GM23338 (cell line): ENCODE measurements at regions not wholly inside any gene's neighbourhood (a gene's known extent, or its start where the extent isn't known, plus 50 kb on each side); places are given as distances from the start of the nearest gene placed in this dataset.

ENCODE experiments used
- ATAC-seq: fragments of 200-7000 bp; cut with Tn5 transposase; 3 replicates; pipeline ENCODE4 v1.9.1; 2020
- DNase-seq: peaks from one replicate; pipeline ENCODE4 v3.0.0-alpha.2; 2015; ENCODE audit warnings: low spot score
- H2AFZ ChIP-seq: fragments of 200-600 bp; sonication (generic); 2 replicates; pipeline ENCODE4 v1.8.0; 2016; ENCODE audit warnings: antibody characterized with exemption, mild to moderate bottlenecking, moderate library complexity
- H3F3A ChIP-seq: fragments of 200-600 bp; sonication (generic); replicated peaks from 2 replicates; pipeline ENCODE4 v1.8.0; 2017; ENCODE audit warnings: antibody characterized with exemption, mixed run types, low read depth
- H3K27ac ChIP-seq: fragments of 200-600 bp; sonication (generic); 2 replicates; pipeline ENCODE4 v1.6.1; 2016; ENCODE audit warnings: low read depth
- H3K27me3 ChIP-seq: fragments of 200-600 bp; sonication (generic); 2 replicates; pipeline ENCODE4 v1.8.0; 2016; ENCODE audit warnings: mild to moderate bottlenecking, mixed run types, moderate library complexity; ENCODE audit not compliant: insufficient read depth
- H3K36me3 ChIP-seq: fragments of 200-600 bp; sonication (generic); 2 replicates; pipeline ENCODE4 v1.8.0; 2016; ENCODE audit warnings: mild to moderate bottlenecking; ENCODE audit not compliant: insufficient read depth
- H3K4me1 ChIP-seq: fragments of 200-600 bp; sonication (generic); 2 replicates; pipeline ENCODE4 v1.8.0; 2016; ENCODE audit warnings: mild to moderate bottlenecking, moderate library complexity; ENCODE audit not compliant: insufficient read depth
- H3K4me2 ChIP-seq: fragments of 200-600 bp; sonication (generic); 2 replicates; pipeline ENCODE4 v1.7.1; 2017; ENCODE audit warnings: mixed run types
- H3K4me3 ChIP-seq: fragments of 200-600 bp; sonication (generic); 2 replicates; pipeline ENCODE4 v1.6.1; 2016; ENCODE audit warnings: mixed run types
- H3K79me2 ChIP-seq: fragments of 200-600 bp; sonication (generic); replicated peaks from 2 replicates; pipeline ENCODE4 v1.8.0; 2017; ENCODE audit warnings: mild to moderate bottlenecking; ENCODE audit not compliant: insufficient read depth
- H3K9me2 ChIP-seq: fragments of 200-600 bp; sonication (generic); 2 replicates; pipeline ENCODE4 v1.8.0; 2017; ENCODE audit not compliant: insufficient read depth
- H4K20me1 ChIP-seq: fragments of 200-600 bp; sonication (generic); replicated peaks from 2 replicates; pipeline ENCODE4 v1.8.0; 2017; ENCODE audit warnings: mild to moderate bottlenecking; ENCODE audit not compliant: insufficient read depth
- H3K27ac Mint-ChIP-seq: 2 replicates; pipeline ENCODE4 v1.8.0; 2020; ENCODE audit warnings: inconsistent platforms, mild to moderate bottlenecking, moderate library complexity, mixed read lengths
- H3K27me3 Mint-ChIP-seq: 3 replicates; pipeline ENCODE4 v1.8.0; 2022; ENCODE audit warnings: low read depth, mild to moderate bottlenecking, moderate library complexity, mixed read lengths, inconsistent platforms; ENCODE audit not compliant: insufficient read depth, poor library complexity
- H3K36me3 Mint-ChIP-seq: 3 replicates; pipeline ENCODE4 v1.8.0; 2021; ENCODE audit warnings: low read depth, mild to moderate bottlenecking, inconsistent platforms, moderate library complexity, mixed read lengths
- H3K4me1 Mint-ChIP-seq: 3 replicates; pipeline ENCODE4 v1.8.0; 2020; ENCODE audit warnings: mild to moderate bottlenecking, inconsistent platforms, mixed read lengths
- H3K4me3 Mint-ChIP-seq: 3 replicates; pipeline ENCODE4 v1.8.0; 2021; ENCODE audit warnings: moderate library complexity, mild to moderate bottlenecking, inconsistent platforms, mixed read lengths
- H3K9me3 Mint-ChIP-seq: 3 replicates; pipeline ENCODE4 v1.8.0; 2020; ENCODE audit warnings: moderate library complexity, mild to moderate bottlenecking, inconsistent platforms, mixed read lengths
- EZH2 ChIP-seq: fragments of 200-600 bp; sonication (generic); IDR thresholded peaks from one replicate; pipeline ENCODE4 v1.8.0; 2017; ENCODE audit warnings: antibody characterized with exemption, mild to moderate bottlenecking, low read depth; ENCODE audit not compliant: unreplicated experiment
- JUNB ChIP-seq: IDR thresholded peaks from one replicate; pipeline ENCODE4 v1.6.1; 2016; ENCODE audit warnings: antibody characterized with exemption; ENCODE audit not compliant: unreplicated experiment
- NANOG ChIP-seq: IDR thresholded peaks from 2 replicates; pipeline ENCODE4 v1.6.1; 2016; ENCODE audit warnings: antibody characterized with exemption, borderline replicate concordance
- POLR2AphosphoS5 ChIP-seq: IDR thresholded peaks from 2 replicates; pipeline ENCODE4 v1.6.1; 2016; ENCODE audit warnings: antibody characterized with exemption, low read depth
- ZNF114 ChIP-seq: fragments of 250-450 bp; sonication (Bioruptor Pico); IDR thresholded peaks from 2 replicates; pipeline ENCODE4 v1.5.0; 2020; ENCODE audit warnings: mild to moderate bottlenecking, moderate library complexity
- TF ChIP-seq, protein P1 (sequence below): IDR thresholded peaks from one replicate; pipeline ENCODE4 v1.6.1; 2018; ENCODE audit warnings: antibody characterized with exemption; ENCODE audit not compliant: unreplicated experiment
- TF ChIP-seq, protein P2 (sequence below), 2 experiments: fragments of 200-600 bp in 1 of 2; sonication (generic) in 1 of 2; conservative IDR thresholded peaks; 2 replicates each; pipeline versions ENCODE4 v1.5.1 to v1.6.1; 2016 to 2017; ENCODE audit warnings: antibody characterized with exemption in 2 of 2, low read depth in 2 of 2, mild to moderate bottlenecking in 2 of 2, moderate library complexity in 1 of 2
- TF ChIP-seq, protein P3 (sequence below): fragments of 250-450 bp; sonication (Bioruptor Pico); IDR thresholded peaks from 2 replicates; pipeline ENCODE4 v1.5.0; 2020; ENCODE audit warnings: mild to moderate bottlenecking, moderate library complexity

DNA sequence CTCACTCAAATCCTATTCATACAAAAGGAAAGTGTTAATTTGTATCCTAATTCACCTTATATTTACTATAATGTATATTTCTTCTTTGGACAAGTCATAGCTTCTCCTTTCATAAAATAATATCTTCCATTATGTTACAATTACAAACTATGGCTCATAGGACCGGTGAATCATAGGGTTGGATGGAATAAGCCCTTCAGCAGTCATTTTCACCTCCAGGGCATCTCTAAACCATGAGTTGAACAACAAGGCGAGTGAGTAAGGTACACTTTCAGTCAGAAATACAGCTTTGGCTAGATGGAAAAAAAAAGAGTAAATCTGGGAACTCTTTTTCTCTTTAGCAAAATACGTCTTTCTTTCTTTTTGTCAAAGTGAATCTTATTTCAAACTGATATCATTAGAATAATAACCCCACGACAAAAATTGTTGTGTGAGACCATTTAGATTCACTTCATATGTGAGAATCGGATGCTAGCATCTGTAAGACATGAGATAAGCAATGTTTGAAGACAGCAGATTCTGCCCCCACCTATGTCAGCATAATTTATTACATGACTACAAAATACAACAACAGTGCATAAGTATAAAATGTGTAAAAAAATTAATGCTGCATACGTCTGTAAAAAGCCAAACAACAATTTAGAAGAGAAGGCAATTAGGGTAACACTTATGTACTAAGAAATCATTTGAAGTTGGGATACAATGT, 184.4 kb upstream of the SLC38A2 start:
- no peak overlapping the region for H3K27ac Mint-ChIP-seq
- H3K36me3 Mint-ChIP-seq = no peaks in the 10 kb centered on the region; the same call in 2 of the 3 replicates
- no peaks in the 10 kb centered on the region for H3F3A ChIP-seq
- DNase-seq (no peak), ATAC-seq (no peak)
- no peak for TF ChIP-seq JUNB
- no peaks in the 10 kb centered on the region for H3K27me3 Mint-ChIP-seq
- H3K79me2 ChIP-seq = no peaks in the 10 kb centered on the region
- H3K4me3 Mint-ChIP-seq = no peak overlapping the region
- peaks cover 33% of the 10 kb centered on the region for H3K4me1 ChIP-seq
- H2AFZ ChIP-seq = no peak overlapping the region
- no peaks in the 10 kb centered on the region for H4K20me1 ChIP-seq
- H3K4me1 Mint-ChIP-seq = peaks cover 27% of the 10 kb centered on the region
- H3K4me3 ChIP-seq = no peak overlapping the region
- no peak overlapping the region for H3K4me2 ChIP-seq
- no peaks in the 10 kb centered on the region for H3K27me3 ChIP-seq
- no peak overlapping the region for H3K27ac ChIP-seq
- H3K9me3 Mint-ChIP-seq = no peaks in the 10 kb centered on the region
- H3K36me3 ChIP-seq = no peaks in the 10 kb centered on the region
- H3K9me2 ChIP-seq = no peaks in the 10 kb centered on the region

DNA sequence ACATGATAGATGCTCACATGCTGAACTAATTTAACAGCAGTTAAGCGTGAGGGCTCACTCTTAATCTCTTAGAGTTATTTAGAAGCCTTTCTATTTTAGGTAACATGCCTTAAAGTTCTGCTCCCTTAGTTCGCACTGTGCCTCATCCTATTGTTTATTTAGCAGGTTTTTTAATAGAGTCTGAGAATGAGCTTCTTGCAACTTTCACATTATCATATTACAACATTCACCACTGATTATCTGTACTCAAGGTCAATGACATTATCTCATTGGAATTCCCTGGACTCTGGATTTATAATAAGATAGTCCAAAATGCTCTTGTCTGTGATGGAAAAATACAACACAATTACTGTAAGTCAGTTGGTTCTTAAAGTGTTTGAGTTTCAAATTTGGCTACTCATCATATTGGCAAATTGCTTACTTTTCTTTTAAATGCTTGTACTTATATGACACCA, 183.6 kb upstream of the SLC38A2 start:
- H3K27me3 Mint-ChIP-seq = no peaks in the 10 kb centered on the region
- ATAC-seq = no peak
- no peaks in the 10 kb centered on the region; the same call in 2 of the 3 replicates for H3K36me3 Mint-ChIP-seq
- Histone ChIP-seq H3K36me3 (no peaks in the 10 kb centered on the region), H3K27me3 (no peaks in the 10 kb centered on the region), H3K4me3 (no peak overlapping the region), H4K20me1 (no peaks in the 10 kb centered on the region), H3K4me1 (peaks cover 26% of the 10 kb centered on the region), H2AFZ (no peak overlapping the region), H3K9me2 (no peaks in the 10 kb centered on the region), H3K79me2 (no peaks in the 10 kb centered on the region), H3K27ac (no peak overlapping the region), H3K4me2 (no peak overlapping the region), H3F3A (no peaks in the 10 kb centered on the region)
- H3K4me3 Mint-ChIP-seq = no peak overlapping the region
- DNase-seq = no peak
- peaks cover 21% of the 10 kb centered on the region; the same call in 2 of the 3 replicates for H3K4me1 Mint-ChIP-seq
- H3K27ac Mint-ChIP-seq = no peak overlapping the region
- H3K9me3 Mint-ChIP-seq = no peaks in the 10 kb centered on the region
- TF ChIP-seq POLR2AphosphoS5 = no peak
- TF ChIP-seq ZNF114 (CRISPR knock-in tag) = no peak
- no peak for TF ChIP-seq NANOG
- TF ChIP-seq, protein P1, sequence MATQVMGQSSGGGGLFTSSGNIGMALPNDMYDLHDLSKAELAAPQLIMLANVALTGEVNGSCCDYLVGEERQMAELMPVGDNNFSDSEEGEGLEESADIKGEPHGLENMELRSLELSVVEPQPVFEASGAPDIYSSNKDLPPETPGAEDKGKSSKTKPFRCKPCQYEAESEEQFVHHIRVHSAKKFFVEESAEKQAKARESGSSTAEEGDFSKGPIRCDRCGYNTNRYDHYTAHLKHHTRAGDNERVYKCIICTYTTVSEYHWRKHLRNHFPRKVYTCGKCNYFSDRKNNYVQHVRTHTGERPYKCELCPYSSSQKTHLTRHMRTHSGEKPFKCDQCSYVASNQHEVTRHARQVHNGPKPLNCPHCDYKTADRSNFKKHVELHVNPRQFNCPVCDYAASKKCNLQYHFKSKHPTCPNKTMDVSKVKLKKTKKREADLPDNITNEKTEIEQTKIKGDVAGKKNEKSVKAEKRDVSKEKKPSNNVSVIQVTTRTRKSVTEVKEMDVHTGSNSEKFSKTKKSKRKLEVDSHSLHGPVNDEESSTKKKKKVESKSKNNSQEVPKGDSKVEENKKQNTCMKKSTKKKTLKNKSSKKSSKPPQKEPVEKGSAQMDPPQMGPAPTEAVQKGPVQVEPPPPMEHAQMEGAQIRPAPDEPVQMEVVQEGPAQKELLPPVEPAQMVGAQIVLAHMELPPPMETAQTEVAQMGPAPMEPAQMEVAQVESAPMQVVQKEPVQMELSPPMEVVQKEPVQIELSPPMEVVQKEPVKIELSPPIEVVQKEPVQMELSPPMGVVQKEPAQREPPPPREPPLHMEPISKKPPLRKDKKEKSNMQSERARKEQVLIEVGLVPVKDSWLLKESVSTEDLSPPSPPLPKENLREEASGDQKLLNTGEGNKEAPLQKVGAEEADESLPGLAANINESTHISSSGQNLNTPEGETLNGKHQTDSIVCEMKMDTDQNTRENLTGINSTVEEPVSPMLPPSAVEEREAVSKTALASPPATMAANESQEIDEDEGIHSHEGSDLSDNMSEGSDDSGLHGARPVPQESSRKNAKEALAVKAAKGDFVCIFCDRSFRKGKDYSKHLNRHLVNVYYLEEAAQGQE = no peak
- no peak for TF ChIP-seq EZH2
- TF ChIP-seq, protein P2, sequence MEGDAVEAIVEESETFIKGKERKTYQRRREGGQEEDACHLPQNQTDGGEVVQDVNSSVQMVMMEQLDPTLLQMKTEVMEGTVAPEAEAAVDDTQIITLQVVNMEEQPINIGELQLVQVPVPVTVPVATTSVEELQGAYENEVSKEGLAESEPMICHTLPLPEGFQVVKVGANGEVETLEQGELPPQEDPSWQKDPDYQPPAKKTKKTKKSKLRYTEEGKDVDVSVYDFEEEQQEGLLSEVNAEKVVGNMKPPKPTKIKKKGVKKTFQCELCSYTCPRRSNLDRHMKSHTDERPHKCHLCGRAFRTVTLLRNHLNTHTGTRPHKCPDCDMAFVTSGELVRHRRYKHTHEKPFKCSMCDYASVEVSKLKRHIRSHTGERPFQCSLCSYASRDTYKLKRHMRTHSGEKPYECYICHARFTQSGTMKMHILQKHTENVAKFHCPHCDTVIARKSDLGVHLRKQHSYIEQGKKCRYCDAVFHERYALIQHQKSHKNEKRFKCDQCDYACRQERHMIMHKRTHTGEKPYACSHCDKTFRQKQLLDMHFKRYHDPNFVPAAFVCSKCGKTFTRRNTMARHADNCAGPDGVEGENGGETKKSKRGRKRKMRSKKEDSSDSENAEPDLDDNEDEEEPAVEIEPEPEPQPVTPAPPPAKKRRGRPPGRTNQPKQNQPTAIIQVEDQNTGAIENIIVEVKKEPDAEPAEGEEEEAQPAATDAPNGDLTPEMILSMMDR (conservative IDR thresholded peaks at IDR 0.05; ENCODE audit: low read depth in 2 of 2) = no peak
- TF ChIP-seq JUNB = no peak
- TF ChIP-seq, protein P3, sequence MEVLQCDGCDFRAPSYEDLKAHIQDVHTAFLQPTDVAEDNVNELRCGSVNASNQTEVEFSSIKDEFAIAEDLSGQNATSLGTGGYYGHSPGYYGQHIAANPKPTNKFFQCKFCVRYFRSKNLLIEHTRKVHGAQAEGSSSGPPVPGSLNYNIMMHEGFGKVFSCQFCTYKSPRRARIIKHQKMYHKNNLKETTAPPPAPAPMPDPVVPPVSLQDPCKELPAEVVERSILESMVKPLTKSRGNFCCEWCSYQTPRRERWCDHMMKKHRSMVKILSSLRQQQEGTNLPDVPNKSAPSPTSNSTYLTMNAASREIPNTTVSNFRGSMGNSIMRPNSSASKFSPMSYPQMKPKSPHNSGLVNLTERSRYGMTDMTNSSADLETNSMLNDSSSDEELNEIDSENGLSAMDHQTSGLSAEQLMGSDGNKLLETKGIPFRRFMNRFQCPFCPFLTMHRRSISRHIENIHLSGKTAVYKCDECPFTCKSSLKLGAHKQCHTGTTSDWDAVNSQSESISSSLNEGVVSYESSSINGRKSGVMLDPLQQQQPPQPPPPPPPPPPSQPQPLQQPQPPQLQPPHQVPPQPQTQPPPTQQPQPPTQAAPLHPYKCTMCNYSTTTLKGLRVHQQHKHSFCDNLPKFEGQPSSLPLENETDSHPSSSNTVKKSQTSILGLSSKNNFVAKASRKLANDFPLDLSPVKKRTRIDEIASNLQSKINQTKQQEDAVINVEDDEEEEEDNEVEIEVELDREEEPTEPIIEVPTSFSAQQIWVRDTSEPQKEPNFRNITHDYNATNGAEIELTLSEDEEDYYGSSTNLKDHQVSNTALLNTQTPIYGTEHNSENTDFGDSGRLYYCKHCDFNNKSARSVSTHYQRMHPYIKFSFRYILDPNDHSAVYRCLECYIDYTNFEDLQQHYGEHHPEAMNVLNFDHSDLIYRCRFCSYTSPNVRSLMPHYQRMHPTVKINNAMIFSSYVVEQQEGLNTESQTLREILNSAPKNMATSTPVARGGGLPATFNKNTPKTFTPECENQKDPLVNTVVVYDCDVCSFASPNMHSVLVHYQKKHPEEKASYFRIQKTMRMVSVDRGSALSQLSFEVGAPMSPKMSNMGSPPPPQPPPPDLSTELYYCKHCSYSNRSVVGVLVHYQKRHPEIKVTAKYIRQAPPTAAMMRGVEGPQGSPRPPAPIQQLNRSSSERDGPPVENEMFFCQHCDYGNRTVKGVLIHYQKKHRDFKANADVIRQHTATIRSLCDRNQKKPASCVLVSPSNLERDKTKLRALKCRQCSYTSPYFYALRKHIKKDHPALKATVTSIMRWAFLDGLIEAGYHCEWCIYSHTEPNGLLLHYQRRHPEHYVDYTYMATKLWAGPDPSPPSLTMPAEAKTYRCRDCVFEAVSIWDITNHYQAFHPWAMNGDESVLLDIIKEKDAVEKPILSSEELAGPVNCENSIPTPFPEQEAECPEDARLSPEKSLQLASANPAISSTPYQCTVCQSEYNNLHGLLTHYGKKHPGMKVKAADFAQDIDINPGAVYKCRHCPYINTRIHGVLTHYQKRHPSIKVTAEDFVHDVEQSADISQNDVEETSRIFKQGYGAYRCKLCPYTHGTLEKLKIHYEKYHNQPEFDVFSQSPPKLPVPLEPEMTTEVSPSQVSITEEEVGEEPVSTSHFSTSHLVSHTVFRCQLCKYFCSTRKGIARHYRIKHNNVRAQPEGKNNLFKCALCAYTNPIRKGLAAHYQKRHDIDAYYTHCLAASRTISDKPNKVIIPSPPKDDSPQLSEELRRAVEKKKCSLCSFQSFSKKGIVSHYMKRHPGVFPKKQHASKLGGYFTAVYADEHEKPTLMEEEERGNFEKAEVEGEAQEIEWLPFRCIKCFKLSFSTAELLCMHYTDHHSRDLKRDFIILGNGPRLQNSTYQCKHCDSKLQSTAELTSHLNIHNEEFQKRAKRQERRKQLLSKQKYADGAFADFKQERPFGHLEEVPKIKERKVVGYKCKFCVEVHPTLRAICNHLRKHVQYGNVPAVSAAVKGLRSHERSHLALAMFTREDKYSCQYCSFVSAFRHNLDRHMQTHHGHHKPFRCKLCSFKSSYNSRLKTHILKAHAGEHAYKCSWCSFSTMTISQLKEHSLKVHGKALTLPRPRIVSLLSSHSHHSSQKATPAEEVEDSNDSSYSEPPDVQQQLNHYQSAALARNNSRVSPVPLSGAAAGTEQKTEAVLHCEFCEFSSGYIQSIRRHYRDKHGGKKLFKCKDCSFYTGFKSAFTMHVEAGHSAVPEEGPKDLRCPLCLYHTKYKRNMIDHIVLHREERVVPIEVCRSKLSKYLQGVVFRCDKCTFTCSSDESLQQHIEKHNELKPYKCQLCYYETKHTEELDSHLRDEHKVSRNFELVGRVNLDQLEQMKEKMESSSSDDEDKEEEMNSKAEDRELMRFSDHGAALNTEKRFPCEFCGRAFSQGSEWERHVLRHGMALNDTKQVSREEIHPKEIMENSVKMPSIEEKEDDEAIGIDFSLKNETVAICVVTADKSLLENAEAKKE (CRISPR knock-in tag) = no peak
